GM18858 (cell line): ENCODE measurements at regions not wholly inside any gene's neighbourhood (a gene's known extent, or its start where the extent isn't known, plus 50 kb on each side); places are given as distances from the start of the nearest gene placed in this dataset.

Source experiments
- ATAC-seq: cut with Tn5 transposase; IDR thresholded peaks from one replicate; pipeline ENCODE4 v1.9.1; 2021; ENCODE audit not compliant: unreplicated experiment

DNA sequence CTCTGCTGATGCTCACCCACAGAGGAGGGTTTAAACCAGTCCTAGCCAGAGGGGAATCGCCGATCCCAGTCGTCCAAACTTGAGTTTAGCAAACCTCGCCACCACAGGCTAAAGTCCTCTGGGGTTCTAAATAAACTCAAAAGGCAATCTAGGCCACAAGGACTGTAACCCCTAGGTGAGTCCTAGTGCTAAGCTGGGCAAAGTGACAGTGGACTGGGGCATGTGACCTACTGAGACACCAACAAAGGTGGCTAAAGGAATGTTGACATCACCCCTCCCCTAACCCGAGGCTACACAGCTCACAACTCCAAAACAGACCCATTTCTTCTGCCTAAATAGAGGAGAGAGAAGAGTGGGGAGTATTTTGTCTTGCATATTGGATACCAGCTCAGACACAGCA is 142.8 kb upstream of the PRDX4 start:
- ATAC-seq: no peak

DNA sequence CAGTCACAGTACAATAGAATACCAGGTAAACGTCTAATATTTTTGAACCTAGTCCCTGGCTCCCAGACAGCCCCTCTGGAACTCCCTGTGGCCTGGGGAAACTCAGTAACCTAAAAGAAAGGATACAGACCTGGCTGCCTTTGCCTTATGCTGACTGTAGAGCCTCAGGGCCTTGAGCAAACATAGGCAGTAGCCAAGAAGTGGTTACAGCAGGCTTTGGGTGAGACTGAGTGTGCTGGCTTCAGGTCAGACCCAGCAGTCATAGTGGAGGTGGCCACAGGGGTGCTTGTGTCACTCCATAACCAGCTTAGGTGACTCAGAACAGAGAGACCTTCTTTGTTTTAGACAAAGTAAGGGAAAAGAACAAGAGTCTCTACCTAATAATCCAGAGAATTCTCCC is 141.8 kb upstream of the PRDX4 start:
- no peak for ATAC-seq

DNA sequence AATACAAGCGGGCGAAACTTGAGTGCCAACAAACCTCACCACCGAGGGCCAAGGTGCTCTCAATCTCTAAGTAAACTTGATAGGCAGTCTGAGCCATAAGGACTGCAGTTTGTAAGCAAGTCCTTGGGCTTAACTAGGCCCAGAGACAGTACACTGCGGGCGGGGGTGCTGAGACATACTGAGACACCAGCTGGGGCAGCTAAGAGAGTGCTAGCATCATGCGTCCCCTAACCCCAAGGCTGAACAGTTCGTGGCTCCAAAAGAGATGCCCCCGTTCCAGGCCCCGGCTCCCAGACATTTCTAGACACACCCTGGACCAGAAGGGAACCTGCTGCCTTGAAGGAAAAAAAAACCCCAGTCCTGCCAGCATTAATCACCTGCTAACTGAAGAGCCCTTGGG is 126.8 kb upstream of the PRDX4 start:
- no peak for ATAC-seq

DNA sequence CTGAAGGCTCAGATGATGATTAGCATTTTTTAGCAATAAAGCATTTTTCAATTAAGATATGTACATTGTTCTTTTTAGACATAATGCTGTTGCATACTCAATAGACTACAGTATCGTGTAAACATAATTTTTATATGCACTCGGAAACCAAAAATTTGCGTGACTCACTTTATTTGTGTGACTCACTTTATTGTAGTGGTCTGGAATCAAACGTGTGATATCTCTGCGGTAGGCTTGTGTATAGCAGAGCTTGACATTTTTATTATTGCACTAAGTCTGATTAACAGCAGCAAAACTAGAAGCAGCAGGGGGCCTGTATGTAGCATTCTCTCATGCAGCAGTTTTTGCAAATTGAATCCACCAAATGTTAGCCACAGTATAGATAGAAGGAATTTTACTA is 119.1 kb upstream of the PRDX4 start:
- ATAC-seq: no peak

DNA sequence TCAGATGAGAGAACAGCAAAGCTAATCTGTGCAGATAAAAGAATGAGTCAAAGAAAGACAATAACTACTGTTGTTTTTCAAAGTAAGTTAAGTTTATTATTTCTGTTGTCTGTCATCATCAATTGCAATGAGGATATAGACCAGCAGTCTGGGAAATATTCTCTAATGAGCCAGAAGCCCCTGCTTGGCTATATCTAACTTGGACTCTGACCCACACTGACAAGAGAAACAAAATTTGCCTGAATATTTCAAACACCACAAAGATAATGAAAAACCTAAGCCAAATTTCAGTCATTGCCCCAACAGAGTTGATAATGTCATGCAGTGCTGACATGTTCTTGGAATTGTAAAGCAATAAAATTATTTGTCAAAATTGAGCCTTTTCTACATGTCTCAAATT is 115.0 kb upstream of the PRDX4 start:
- ATAC-seq: no peak

DNA sequence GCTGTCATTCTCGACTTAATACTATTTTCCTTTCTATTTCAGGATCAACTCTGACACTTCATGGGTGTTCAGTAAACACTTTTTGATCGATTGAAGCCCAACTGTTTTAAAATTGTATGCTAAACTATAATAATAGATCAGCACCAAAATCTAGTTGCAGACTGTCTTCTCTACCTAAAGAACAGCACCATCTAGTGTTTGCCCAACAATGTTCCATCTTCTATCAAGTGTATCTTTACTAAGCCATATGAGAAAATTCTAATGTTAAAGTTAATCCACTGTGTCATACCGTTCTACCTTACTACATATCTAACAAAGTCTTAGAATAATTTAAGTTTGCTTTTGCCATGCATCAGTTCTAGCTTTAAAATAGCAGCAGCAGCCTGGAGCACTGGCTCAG is 113.0 kb upstream of the PRDX4 start:
- ATAC-seq: no peak

DNA sequence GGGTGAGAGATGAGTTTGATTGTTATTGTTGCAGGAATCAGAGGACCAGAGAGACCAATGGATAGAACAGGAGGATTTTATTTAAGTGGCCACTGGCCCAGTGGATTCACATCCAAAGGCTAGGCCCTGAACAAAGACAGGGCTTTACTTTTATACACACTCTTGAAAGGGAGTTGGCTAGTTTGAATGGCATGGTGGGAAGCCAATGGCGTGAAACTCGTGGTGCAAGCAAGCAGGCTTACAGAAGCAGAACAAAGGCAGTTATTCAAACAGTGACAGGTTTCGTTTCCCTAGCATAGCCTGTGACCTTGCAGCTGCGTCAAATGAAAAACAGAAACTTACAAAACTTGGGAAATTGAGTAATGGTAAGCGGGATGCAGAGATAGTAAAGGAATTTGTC is 110.2 kb upstream of the PRDX4 start:
- ATAC-seq: no peak

DNA sequence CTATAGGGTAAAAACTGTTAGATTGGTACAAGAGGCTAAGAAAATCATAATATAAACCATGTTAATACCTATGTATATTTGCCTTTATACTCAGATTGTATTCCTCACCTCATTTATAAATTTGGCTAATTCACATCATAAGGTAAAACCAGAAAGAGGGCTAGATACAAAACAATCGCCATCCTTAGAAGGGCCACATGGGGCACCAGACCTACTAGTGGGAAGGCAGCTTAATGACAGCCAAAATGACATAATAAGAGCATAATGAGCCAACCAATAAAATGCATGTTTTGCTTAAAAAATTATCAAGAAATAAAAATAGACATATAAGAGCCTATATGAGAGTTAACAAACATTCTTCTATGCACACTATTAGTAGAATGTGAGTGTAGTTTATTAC is 107.3 kb upstream of the PRDX4 start:
- ATAC-seq: no peak

DNA sequence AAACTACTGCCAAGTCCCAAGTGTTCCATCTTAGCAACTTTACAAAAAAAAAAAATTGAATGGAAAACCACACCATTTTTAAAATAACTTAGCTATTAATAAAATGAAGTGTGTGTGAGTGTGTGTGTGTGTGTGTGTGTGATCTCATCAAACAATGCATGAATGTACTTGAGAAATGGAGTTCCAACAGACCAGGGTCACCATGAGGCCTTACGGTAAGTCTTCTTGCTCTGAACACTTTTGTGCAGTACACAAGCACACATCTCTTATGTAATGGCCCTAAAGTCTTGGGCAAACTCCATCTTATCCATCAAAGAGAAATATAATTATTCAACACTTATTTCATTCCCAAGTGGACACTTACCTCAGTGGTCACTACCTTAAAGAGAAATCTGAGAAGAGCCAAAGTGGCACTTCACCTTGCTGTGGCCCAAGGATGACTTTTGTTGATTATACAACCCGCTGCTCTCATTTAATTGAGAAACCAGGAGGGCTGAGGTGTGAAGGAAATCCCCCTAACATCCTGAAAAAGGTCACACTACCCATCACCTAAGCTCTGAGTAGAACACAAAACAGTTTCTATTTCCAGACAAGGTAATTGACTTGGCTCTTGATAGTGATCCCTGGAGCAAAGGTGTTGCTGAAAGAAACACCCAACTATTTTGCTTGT is 96.5 kb upstream of the PRDX4 start:
- no peak for ATAC-seq

DNA sequence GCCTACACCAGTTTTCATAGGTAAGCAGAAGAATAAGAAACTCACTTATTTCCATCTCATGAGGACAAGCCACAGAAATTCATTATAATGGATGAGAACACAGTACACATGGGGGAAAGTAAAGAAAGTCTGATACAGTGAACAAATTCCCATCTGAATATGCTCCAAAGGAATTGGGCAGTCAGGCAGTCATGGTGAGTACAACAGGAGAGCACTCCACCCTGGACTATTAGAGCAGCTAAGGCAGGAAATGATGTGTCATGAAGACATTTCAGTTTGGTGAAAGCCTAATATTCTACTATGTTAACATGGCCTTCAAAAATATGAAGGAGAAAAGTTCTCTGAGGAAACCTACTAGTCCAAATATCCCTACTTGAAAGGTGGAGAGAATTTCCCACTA is 92.0 kb upstream of the PRDX4 start:
- no peak for ATAC-seq

DNA sequence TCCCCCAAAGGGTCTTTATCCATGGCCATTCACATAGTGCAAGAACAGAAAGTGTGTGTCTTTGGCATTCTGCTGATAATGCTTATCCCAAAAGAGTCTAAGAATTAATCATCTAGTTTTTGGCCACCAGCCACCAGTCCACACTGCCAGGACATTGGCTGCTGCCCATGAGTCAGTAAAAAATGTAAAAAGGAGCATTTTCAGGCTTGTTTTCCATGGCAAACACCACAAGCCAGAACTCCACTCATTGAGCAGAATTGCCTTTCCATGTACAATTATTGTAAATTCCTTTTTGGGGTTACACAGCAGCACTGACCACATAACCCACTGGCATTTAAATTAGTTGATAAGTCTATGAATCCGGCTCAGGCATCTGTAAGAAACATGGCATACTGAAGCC is 89.2 kb upstream of the PRDX4 start:
- ATAC-seq: no peak

DNA sequence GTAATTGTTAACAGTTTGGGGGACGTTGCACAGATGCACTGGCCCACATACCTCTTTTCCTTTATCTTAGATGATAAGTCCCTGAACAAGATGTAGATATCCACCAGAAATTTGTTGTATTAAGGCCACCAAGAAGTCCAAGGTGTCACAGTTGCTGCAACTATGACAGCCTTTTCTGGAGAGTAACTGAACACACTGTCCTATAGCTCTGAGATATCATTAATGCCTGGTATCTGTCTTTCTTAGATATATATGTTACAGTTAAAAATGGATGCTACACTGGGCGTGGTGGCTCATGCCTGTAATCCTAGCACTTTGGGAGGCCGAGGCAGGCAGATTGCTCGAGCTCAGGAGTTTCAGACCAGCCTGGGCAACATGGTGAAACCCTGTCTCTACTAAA is 77.8 kb upstream of the PRDX4 start:
- no peak for ATAC-seq

DNA sequence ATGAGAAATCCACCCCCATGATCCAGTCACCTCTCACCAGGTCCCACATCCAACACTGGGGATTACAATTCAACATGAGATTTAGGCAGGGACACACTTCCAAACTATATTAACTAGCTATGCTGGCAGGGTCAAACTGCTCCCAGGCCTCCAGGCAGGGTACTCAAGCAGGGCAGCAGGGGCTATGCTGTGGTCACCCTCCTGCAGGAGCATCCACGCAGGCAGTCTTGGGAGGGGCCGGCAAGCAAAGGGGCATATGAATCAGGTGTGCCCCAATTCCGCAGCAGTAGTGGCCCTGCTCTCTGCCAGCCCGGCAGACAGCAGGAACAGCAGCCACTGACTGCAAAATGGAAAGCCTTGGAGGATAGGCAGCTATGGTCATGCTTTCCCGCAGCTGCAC is 74.6 kb upstream of the PRDX4 start:
- ATAC-seq: no peak

DNA sequence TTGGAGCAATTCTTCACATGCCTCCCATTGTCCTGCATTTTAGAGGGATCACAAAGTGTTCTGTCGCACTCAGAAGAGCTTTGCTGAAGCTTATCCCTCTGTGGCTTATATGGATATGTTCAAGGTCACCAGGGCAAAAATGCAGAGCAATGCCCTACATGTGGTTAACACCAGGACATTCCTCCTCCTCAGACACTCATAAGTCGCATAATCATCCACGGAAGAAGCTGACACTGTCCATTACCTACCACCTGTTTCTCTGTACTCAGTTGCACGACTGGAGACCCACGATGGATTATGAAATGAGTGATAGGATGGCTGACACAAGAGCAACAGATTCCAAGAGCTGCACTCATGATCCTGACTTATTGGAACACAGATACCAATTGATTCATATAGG is 68.7 kb upstream of the PRDX4 start:
- ATAC-seq: no peak

DNA sequence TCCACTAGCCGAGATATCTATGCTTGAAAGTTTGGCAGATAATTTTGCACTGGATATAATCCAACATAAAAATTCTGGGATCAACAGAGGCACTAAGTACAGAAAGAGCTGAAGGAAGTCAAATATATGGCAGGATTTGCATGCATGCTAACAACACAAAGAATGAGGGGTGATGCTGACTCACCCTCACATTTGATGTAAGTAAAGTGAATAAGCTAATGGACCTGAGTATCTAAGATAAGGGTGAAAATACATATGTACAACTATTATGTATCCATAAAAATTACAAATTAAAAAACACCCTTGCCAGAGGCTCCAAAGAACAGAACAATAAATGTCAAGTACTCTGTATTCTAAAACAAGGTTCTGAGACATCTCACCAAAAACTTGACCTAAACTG is 63.8 kb upstream of the PRDX4 start:
- no peak for ATAC-seq

DNA sequence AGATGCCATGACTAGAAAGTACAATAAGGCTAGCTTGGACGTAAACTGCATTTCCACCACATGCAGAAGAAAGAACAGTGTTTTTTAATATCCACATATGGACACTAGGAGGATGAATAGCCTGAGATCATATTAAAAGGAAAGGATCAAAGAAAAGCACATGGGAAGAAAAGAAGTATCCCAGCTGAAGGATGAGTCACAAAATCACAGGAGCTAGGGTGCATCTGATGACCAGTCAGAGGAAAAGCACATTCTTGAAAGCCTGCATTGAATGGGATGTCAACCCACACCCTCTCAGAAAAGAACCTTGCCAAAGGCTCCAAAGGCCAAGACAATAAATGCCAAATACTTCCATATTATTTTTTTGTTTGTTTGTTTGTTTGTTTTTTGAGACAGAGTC is 56.8 kb upstream of the PRDX4 start:
- ATAC-seq: no peak

DNA sequence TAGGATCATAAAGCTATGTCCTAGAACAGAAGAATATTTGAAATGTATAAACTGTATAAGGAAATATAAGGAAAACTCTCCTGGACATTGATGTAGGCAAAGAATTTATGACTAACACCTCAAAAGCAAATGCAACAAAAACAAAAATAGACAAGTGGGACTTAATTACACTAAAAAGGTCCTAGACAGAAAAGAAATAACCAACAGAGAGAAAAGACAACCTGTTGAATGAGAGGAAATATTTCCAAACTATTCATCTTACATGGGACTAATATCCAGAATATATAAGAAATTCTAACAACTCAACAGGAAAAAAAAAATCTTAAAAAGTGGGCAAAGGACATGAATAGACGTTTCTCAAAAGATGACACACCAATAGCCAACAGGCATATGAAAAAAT is 54.4 kb upstream of the PRDX4 start:
- ATAC-seq: no peak

DNA sequence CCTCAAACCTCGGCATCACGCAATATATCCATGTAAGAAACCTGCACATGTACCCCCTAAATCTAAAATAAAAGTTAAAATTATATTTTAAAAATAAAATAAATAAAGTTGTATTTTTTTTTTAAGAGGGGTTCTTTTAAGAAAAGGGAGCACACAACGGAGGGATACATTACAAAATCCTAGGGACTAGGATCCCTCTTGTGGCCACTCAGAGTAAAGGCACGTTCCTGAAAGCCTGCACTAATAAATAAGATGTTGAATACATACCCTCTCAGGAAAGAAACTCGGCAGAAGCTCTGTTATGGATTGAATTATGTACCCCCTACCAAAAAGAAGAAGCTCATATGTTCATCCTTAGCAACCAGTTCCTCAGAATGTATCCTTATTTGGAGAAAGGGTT is 50.9 kb upstream of the PRDX4 start:
- peak; percentile 79 for ATAC-seq
